ENCODE measurements at regions not wholly inside any gene's neighbourhood (a gene's known extent, or its start where the extent isn't known, plus 50 kb on each side); places are given as distances from the start of the nearest gene placed in this dataset.

DNA sequence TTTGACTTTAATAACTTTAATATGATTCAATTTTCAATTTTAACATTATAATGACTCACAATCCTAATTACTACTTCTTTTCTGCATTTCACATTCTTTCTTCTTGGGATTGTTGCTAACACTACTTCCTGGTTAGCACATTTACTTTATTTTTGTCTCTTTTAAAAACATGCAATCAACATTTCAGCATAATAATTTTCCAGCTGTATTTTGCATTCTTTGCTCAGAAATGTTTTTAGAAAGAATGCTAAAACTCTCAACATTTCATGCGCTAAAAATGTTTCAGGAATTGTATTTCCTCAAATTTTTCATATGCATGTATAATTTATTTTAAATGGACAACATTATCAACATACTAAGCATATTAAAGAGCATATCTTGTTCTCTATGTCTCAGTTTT is 1302.1 kb upstream of the GJE1 start:
- Histone ChIP-seq H3K27me3 (ENCODE audit: control insufficient read depth, insufficient read depth, low read length) (no peaks in the 10 kb centered on the region), H3K36me3 (ENCODE audit: control insufficient read depth, insufficient read depth, low read length) (no peaks in the 10 kb centered on the region), H3K4me3 (ENCODE audit: low read depth, low read length) (no peak overlapping the region)
- TF ChIP-seq, protein P1, sequence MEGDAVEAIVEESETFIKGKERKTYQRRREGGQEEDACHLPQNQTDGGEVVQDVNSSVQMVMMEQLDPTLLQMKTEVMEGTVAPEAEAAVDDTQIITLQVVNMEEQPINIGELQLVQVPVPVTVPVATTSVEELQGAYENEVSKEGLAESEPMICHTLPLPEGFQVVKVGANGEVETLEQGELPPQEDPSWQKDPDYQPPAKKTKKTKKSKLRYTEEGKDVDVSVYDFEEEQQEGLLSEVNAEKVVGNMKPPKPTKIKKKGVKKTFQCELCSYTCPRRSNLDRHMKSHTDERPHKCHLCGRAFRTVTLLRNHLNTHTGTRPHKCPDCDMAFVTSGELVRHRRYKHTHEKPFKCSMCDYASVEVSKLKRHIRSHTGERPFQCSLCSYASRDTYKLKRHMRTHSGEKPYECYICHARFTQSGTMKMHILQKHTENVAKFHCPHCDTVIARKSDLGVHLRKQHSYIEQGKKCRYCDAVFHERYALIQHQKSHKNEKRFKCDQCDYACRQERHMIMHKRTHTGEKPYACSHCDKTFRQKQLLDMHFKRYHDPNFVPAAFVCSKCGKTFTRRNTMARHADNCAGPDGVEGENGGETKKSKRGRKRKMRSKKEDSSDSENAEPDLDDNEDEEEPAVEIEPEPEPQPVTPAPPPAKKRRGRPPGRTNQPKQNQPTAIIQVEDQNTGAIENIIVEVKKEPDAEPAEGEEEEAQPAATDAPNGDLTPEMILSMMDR (IDR thresholded peaks at IDR 0.05; ENCODE audit: insufficient read depth, low read length, severe bottlenecking) = no peak
- FAIRE-seq = no peak
- no peak for DNase-seq (ENCODE audit: low read depth)

DNA sequence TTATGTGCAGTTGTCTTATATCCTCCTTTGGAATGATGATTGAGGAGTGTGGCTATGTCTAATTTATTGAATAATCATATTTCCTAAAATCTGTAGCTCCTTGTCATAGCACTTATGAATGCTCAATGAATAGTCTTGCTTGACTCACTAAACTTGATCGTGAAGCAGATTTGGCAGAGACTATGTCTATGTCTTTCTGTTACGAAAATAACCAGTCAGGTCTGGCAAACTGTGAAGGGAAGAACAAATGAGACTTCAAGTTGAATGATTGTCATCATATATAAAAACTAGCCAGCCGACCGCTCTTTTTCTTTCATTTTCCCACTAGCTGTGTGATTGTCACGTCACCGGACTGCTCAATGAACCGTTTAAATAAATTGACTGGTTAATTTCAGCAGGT is 1303.9 kb upstream of the GJE1 start:
- no peak overlapping the region for H3K4me3 ChIP-seq (ENCODE audit: low read depth, low read length)
- no peak for FAIRE-seq
- no peak for DNase-seq (ENCODE audit: low read depth)
- no peaks in the 10 kb centered on the region for H3K27me3 ChIP-seq (ENCODE audit: control insufficient read depth, insufficient read depth, low read length)
- no peaks in the 10 kb centered on the region for H3K36me3 ChIP-seq (ENCODE audit: control insufficient read depth, insufficient read depth, low read length)
- TF ChIP-seq, protein P1 (IDR thresholded peaks at IDR 0.05; ENCODE audit: insufficient read depth, low read length, severe bottlenecking) = no peak

DNA sequence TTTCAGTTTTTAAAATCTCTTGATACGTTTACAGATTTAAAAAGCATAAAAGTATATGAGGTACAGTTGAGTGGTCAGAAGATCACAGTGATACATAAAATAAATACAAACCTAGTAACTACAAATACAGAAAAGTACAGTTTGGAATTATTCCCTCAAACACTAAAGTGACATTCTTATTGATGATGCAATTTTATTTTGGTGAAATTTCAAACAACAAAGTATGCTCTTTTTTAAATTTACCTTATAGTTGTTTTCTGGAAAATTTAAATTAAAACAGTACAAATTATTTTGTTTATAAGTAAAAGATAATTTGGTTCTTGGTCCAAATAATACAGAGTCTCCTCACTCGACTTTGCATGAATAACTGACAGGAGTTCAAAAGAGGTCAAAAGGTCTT is 1305.1 kb upstream of the GJE1 start:
- no peaks in the 10 kb centered on the region for H3K27me3 ChIP-seq (ENCODE audit: control insufficient read depth, insufficient read depth, low read length)
- DNase-seq (ENCODE audit: low read depth) (no peak), FAIRE-seq (no peak)
- H3K36me3 ChIP-seq (ENCODE audit: control insufficient read depth, insufficient read depth, low read length) = no peaks in the 10 kb centered on the region
- TF ChIP-seq, protein P1 (IDR thresholded peaks at IDR 0.05; ENCODE audit: insufficient read depth, low read length, severe bottlenecking) = no peak
- H3K4me3 ChIP-seq (ENCODE audit: low read depth, low read length) = no peak overlapping the region

DNA sequence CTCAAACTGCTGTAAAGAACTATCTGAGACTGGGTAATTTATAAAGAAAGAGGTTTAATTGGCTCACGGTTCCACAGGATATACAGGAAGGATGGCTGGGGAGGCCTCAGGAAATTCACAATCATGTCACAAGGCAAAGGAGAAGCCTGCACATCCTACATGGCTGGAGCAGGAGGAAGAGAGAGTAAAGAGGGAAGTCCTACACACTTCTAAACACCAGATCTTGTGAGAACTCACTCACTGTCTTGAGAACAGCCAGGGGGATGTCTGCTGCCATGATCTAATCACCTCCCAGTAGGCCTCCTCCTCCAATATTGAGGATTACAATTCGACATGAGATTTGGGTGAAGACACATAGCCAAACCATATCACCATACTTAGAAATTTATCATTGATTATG is 1307.0 kb upstream of the GJE1 start:
- no peak overlapping the region for H3K4me3 ChIP-seq (ENCODE audit: low read depth, low read length)
- TF ChIP-seq, protein P1 (IDR thresholded peaks at IDR 0.05; ENCODE audit: insufficient read depth, low read length, severe bottlenecking) = no peak
- FAIRE-seq (no peak), DNase-seq (ENCODE audit: low read depth) (no peak)
- no peaks in the 10 kb centered on the region for H3K27me3 ChIP-seq (ENCODE audit: control insufficient read depth, insufficient read depth, low read length)
- no peaks in the 10 kb centered on the region for H3K36me3 ChIP-seq (ENCODE audit: control insufficient read depth, insufficient read depth, low read length)

DNA sequence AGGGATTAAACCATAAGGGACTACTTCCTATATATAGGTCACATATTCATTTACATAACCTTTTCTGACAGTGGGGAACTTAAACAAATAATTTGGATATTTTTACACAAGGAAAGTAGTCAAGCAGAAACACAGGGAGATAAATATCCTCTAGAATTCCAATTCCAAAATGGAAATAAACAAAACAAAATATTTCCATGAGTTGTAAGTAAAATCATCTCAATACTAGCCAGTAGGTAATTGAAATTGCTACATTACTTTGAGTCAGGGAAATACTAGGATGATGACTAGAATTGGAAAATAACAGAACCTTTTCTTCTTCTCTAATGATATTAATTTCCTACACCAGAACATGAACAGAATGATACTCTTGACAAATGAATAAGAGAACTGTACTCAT is 1308.1 kb upstream of the GJE1 start:
- Histone ChIP-seq H3K4me3 (ENCODE audit: low read depth, low read length) (no peak overlapping the region), H3K36me3 (ENCODE audit: control insufficient read depth, insufficient read depth, low read length) (no peaks in the 10 kb centered on the region), H3K27me3 (ENCODE audit: control insufficient read depth, insufficient read depth, low read length) (no peaks in the 10 kb centered on the region)
- FAIRE-seq = no peak
- TF ChIP-seq, protein P1 (IDR thresholded peaks at IDR 0.05; ENCODE audit: insufficient read depth, low read length, severe bottlenecking) = no peak
- no peak for DNase-seq (ENCODE audit: low read depth)

DNA sequence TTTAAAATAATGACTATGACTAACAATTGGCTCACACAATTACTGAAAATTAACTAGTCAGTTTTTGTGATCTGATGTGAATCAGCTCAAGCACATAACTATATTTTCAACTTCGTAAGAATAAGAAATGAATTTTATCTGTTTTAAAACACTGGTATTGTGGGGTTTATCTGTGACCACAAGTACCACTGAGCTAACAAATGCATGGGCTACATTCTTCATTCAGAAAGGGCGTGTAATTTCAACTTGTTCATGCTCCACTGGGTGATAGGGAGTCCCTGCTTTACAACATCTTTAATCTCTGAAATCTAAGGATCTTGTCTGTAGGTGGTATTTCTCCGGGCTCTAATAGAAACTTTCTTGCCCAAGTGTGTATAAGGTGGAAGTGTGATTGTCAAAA is 1311.5 kb upstream of the GJE1 start:
- TF ChIP-seq, protein P1 (IDR thresholded peaks at IDR 0.05; ENCODE audit: insufficient read depth, low read length, severe bottlenecking) = no peak
- Histone ChIP-seq H3K36me3 (ENCODE audit: control insufficient read depth, insufficient read depth, low read length) (no peaks in the 10 kb centered on the region), H3K4me3 (ENCODE audit: low read depth, low read length) (no peak overlapping the region), H3K27me3 (ENCODE audit: control insufficient read depth, insufficient read depth, low read length) (no peaks in the 10 kb centered on the region)
- FAIRE-seq (no peak), DNase-seq (ENCODE audit: low read depth) (no peak)

Data from bronchial epithelial cell (primary cell).